DOHH2 (cell line): ENCODE measurements at regions not wholly inside any gene's neighbourhood (a gene's known extent, or its start where the extent isn't known, plus 50 kb on each side); places are given as distances from the start of the nearest gene placed in this dataset.
"Not testable (repeated sequence)": the region's sequence is repeated elsewhere in the genome, so short reads cannot be mapped to it uniquely, and the experiment has no call there.

Experiments
- H3F3A ChIP-seq: fragments of 200-600 bp; sonication (generic), shearing (Covaris generic); 2 replicates; pipeline ENCODE4 v1.6.0; 2016; ENCODE audit warnings: antibody characterized with exemption, mild to moderate bottlenecking; ENCODE audit not compliant: control insufficient read depth, insufficient read depth
- H3K27ac ChIP-seq: fragments of 200-600 bp; sonication (generic); 2 replicates; pipeline ENCODE4 v1.5.1; 2014; ENCODE audit warnings: low read depth, mild to moderate bottlenecking, low read length, moderate library complexity
- H3K27me3 ChIP-seq: fragments of 200-600 bp; sonication (generic); 2 replicates; pipeline ENCODE4 v1.6.1; 2014; ENCODE audit warnings: mild to moderate bottlenecking, low read length, mixed read lengths; ENCODE audit not compliant: control insufficient read depth
- H3K36me3 ChIP-seq: fragments of 200-600 bp; sonication (generic); 2 replicates; pipeline ENCODE4 v1.6.1; 2014; ENCODE audit warnings: mild to moderate bottlenecking, low read length, moderate library complexity, mixed read lengths; ENCODE audit not compliant: control insufficient read depth
- H3K4me1 ChIP-seq: fragments of 200-600 bp; sonication (generic); 2 replicates; pipeline ENCODE4 v1.6.1; 2014; ENCODE audit warnings: mild to moderate bottlenecking, low read length, mixed read lengths; ENCODE audit not compliant: control insufficient read depth
- H3K4me2 ChIP-seq: fragments of 200-600 bp; sonication (generic); 2 replicates; pipeline ENCODE4 v1.6.0; 2014; ENCODE audit warnings: mild to moderate bottlenecking, low read length, moderate library complexity
- H3K4me3 ChIP-seq: fragments of 200-600 bp; sonication (generic); 2 replicates; pipeline ENCODE4 v1.5.1; 2014; ENCODE audit warnings: mild to moderate bottlenecking, low read length, mixed read lengths
- H3K79me2 ChIP-seq: fragments of 200-600 bp; sonication (generic); 2 replicates; pipeline ENCODE4 v1.6.1; 2014; ENCODE audit warnings: mild to moderate bottlenecking, low read length, mixed read lengths; ENCODE audit not compliant: control insufficient read depth
- H3K9me2 ChIP-seq: fragments of 200-600 bp; sonication (generic); replicated peaks from 2 replicates; pipeline ENCODE4 v1.6.1; 2014; ENCODE audit warnings: mild to moderate bottlenecking, low read length, mixed read lengths; ENCODE audit not compliant: control insufficient read depth
- H3K9me3 ChIP-seq: fragments of 200-600 bp; sonication (generic); 2 replicates; pipeline ENCODE4 v1.6.1; 2014; ENCODE audit warnings: antibody characterized with exemption, low read length, mixed read lengths; ENCODE audit not compliant: control insufficient read depth, insufficient read depth
- H4K20me1 ChIP-seq: fragments of 200-600 bp; sonication (generic); 2 replicates; pipeline ENCODE4 v1.6.0; 2014; ENCODE audit warnings: low read depth, mild to moderate bottlenecking, antibody characterized with exemption, low read length, moderate library complexity; ENCODE audit not compliant: control insufficient read depth, insufficient read depth
- CTCF ChIP-seq: fragments of 200-600 bp; sonication (generic); IDR thresholded peaks from one replicate; pipeline ENCODE4 v1.5.1; 2014; ENCODE audit warnings: antibody characterized with exemption, mild to moderate bottlenecking, low read depth, low read length; ENCODE audit not compliant: poor library complexity, severe bottlenecking
- EZH2phosphoT487 ChIP-seq: fragments of 200-600 bp; sonication (generic); IDR thresholded peaks from 2 replicates; pipeline ENCODE4 v1.6.1; 2017; ENCODE audit warnings: borderline replicate concordance, mild to moderate bottlenecking, antibody characterized with exemption, low read length, moderate library complexity, mixed read lengths

- Histone ChIP-seq H3K4me1 (no peaks in the 10 kb centered on the region), H3K27ac (no peak overlapping the region), H3K4me2 (no peak overlapping the region), H3K36me3 (no peaks in the 10 kb centered on the region), H3F3A (no peaks in the 10 kb centered on the region), H3K9me3 (no peaks in the 10 kb centered on the region), H4K20me1 (no peaks in the 10 kb centered on the region), H3K4me3 (no peak overlapping the region), H3K9me2 (no peaks in the 10 kb centered on the region), H3K27me3 (no peaks in the 10 kb centered on the region), H3K79me2 (no peaks in the 10 kb centered on the region)
- TF ChIP-seq CTCF (no peak), EZH2phosphoT487 (no peak)
Observed at GRCh38 chr17:34424814-34425491, 61.9 kb upstream of the CCL1 start.

- TF ChIP-seq CTCF, result no peak
- no peak for TF ChIP-seq EZH2phosphoT487
- Histone ChIP-seq H3K27me3 (no peaks in the 10 kb centered on the region), H3K9me3 (no peaks in the 10 kb centered on the region), H4K20me1 (no peaks in the 10 kb centered on the region), H3K4me1 (no peaks in the 10 kb centered on the region), H3F3A (no peaks in the 10 kb centered on the region), H3K4me3 (no peak overlapping the region), H3K9me2 (no peaks in the 10 kb centered on the region), H3K4me2 (no peak overlapping the region), H3K79me2 (no peaks in the 10 kb centered on the region), H3K36me3 (no peaks in the 10 kb centered on the region), H3K27ac (no peak overlapping the region)
Observed at GRCh38 chr17:34423978-34424813, 61.2 kb upstream of the CCL1 start.

DNA sequence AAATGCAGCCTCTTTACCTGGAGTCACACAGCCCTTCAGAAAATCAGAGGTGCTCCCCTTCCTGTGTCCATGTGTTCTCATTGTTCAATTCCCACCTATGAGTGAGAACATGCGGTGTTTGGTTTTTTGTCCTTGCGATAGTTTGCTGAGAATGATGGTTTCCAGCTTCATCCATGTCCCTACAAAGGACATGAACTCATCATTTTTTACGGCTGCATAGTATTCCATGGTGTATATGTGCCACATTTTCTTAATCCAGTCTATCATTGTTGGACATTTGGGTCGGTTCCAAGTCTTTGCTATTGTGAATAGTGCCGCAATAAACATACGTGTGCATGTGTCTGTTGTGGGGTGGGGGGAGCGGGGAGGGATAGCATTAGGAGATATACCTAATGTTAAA lies 60.3 kb upstream of the CCL1 start:
- H4K20me1 ChIP-seq, H3K27ac ChIP-seq, H3K4me2 ChIP-seq, H3F3A ChIP-seq, H3K9me3 ChIP-seq, H3K4me1 ChIP-seq, H3K36me3 ChIP-seq, H3K9me2 ChIP-seq, H3K79me2 ChIP-seq, H3K27me3 ChIP-seq, H3K4me3 ChIP-seq: not testable (repeated sequence)

DNA sequence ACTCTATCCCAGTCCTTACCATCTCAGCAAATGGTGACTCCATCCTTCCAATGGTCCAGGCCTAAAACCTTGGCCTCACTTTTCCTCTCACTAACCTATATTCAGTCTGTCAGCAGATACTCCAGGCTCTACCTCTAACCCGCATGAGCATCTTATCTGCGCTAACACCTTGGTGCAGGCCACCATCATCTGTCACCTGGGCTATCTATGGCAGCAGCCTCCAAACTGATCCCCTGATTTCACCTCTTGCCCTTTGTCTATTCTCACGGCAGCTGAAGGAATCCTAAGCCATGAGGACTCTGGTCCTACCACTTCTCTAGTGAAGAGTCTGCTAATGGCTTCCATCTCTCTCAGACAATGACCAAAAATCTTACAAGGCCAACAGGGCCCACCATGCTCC lies 57.9 kb upstream of the CCL1 start:
- Histone ChIP-seq H3K27ac (no peak overlapping the region), H3F3A (no peaks in the 10 kb centered on the region), H3K36me3 (no peaks in the 10 kb centered on the region), H3K9me2 (no peaks in the 10 kb centered on the region), H4K20me1 (no peaks in the 10 kb centered on the region), H3K9me3 (no peaks in the 10 kb centered on the region), H3K79me2 (no peaks in the 10 kb centered on the region), H3K4me2 (no peak overlapping the region), H3K4me1 (no peaks in the 10 kb centered on the region), H3K27me3 (no peaks in the 10 kb centered on the region), H3K4me3 (no peak overlapping the region)
- no peak for TF ChIP-seq EZH2phosphoT487
